Endothelial cell of umbilical vein (primary cell): ENCODE measurements at regions not wholly inside any gene's neighbourhood (a gene's known extent, or its start where the extent isn't known, plus 50 kb on each side); places are given as distances from the start of the nearest gene placed in this dataset.
A peak's percentile ranks its signal among the peaks of the same experiment; 100 is the strongest.

ENCODE experiments used
- BruUV-seq: library from RNA; stranded (reverse); fragments of 400-500 nt; replicated peaks from 2 replicates; lab custom pipeline; 2021; lab: Mats Ljungman, UMichigan
- CTCF ChIA-PET: fragments of 300-600, 350-600 bp; sonication (Branson Sonifier 250); formaldehyde crosslinking; loops from one replicate; lab custom pipeline; 2021; ENCODE audit warnings: antibody characterized with exemption, inconsistent platforms; lab: Charles Lee
- POLR2A ChIA-PET: fragments of 300-600, 350-600 bp; sonication (Branson Sonifier 250); formaldehyde crosslinking; loops from one replicate; lab custom pipeline; 2021; ENCODE audit warnings: antibody characterized with exemption, inconsistent platforms; lab: Charles Lee
- DNase-seq: peaks from one replicate; pipeline ENCODE4 v3.0.0-alpha.2; 2011; ENCODE audit warnings: low read depth, low spot score
- FAIRE-seq: peaks from 2 replicates; lab custom pipeline; 2011; peaks lifted over from hg19 to GRCh38; lab: Jason Lieb, UNC
- H2AFZ ChIP-seq: 2 replicates; pipeline ENCODE4 v1.6.0; 2012; ENCODE audit warnings: low read depth, low read length, control low read depth, inconsistent platforms
- H3K27ac ChIP-seq: 2 replicates; pipeline ENCODE4 v1.5.1; 2011; ENCODE audit warnings: low read depth, mild to moderate bottlenecking, control low read depth, low read length, moderate library complexity; ENCODE audit not compliant: insufficient read depth
- H3K27me3 ChIP-seq, 2 experiments: 2 replicates each; pipeline versions ENCODE4 v1.6.0 to v1.6.1; 2011; ENCODE audit warnings: low read length in 2 of 2, mixed read lengths in 1 of 2; ENCODE audit not compliant: control insufficient read depth in 2 of 2, insufficient read depth in 2 of 2
- H3K36me3 ChIP-seq, 2 experiments: 2 replicates in 1 of 2; 3 replicates in 1 of 2; pipeline ENCODE4 v1.5.1; 2011; ENCODE audit warnings: low read length in 2 of 2, mild to moderate bottlenecking in 1 of 2, moderate library complexity in 1 of 2; ENCODE audit not compliant: control insufficient read depth in 2 of 2, insufficient read depth in 2 of 2; ENCODE audit errors: extremely low read depth in 1 of 2
- H3K4me1 ChIP-seq: 3 replicates; pipeline ENCODE4 v1.5.1; 2011; ENCODE audit warnings: mild to moderate bottlenecking, low read length; ENCODE audit not compliant: control insufficient read depth, insufficient read depth; ENCODE audit errors: extremely low read depth
- H3K4me2 ChIP-seq: 2 replicates; pipeline ENCODE4 v1.6.1; 2011; ENCODE audit warnings: low read length, control low read depth, mixed read lengths; ENCODE audit not compliant: insufficient read depth
- H3K4me3 ChIP-seq, 3 experiments: fragments of 200-600 bp in 1 of 3; sonication (generic), shearing (Covaris generic) in 1 of 3; replicated peaks in 1 of 3; 2 replicates each; pipeline ENCODE4 v1.5.1; 2011 to 2016; ENCODE audit warnings: control low read depth in 3 of 3, low read length in 3 of 3, mild to moderate bottlenecking in 2 of 3, inconsistent platforms in 1 of 3, low read depth in 1 of 3, moderate library complexity in 1 of 3; ENCODE audit not compliant: insufficient read depth in 1 of 3
- H3K79me2 ChIP-seq: 2 replicates; pipeline ENCODE4 v1.6.0; 2012; ENCODE audit warnings: low read length, inconsistent platforms; ENCODE audit not compliant: control insufficient read depth, insufficient read depth
- H3K9ac ChIP-seq: replicated peaks from 2 replicates; pipeline ENCODE3; 2011; ENCODE audit warnings: low read length, control low read depth; ENCODE audit not compliant: insufficient read depth; ENCODE audit errors: extremely low read depth
- H3K9me1 ChIP-seq: replicated peaks from 3 replicates; pipeline ENCODE4 v1.6.0; 2011; ENCODE audit warnings: mild to moderate bottlenecking, low read length; ENCODE audit not compliant: control insufficient read depth, insufficient read depth; ENCODE audit errors: extremely low read depth
- H3K9me3 ChIP-seq: replicated peaks from 2 replicates; pipeline ENCODE4 v1.5.1; 2012; ENCODE audit warnings: low read length, inconsistent platforms; ENCODE audit not compliant: control insufficient read depth, insufficient read depth
- H4K20me1 ChIP-seq: replicated peaks from 2 replicates; pipeline ENCODE3; 2011; ENCODE audit warnings: mild to moderate bottlenecking, low read length; ENCODE audit not compliant: control insufficient read depth, insufficient read depth; ENCODE audit errors: extremely low read depth
- CTCF ChIP-seq, 2 donors: IDR thresholded peaks; 1 replicate in 1 of 2; 2 replicates in 1 of 2; pipeline ENCODE4 v1.5.1; 2011; ENCODE audit warnings: low read length in 2 of 2, mild to moderate bottlenecking in 2 of 2, moderate library complexity in 2 of 2, control low read depth in 1 of 2, inconsistent platforms in 1 of 2, low read depth in 1 of 2; ENCODE audit not compliant: insufficient read depth in 1 of 2; ENCODE audit errors: extremely low read depth in 1 of 2
- EZH2 ChIP-seq: IDR thresholded peaks from 2 replicates; pipeline ENCODE4 v1.6.1; 2012; ENCODE audit warnings: borderline replicate concordance, low read depth, mild to moderate bottlenecking, moderate library complexity, low read length, inconsistent platforms; ENCODE audit not compliant: severe bottlenecking
- FOS ChIP-seq: IDR thresholded peaks from 2 replicates; pipeline ENCODE4 v1.6.1; 2011; ENCODE audit warnings: mild to moderate bottlenecking, low read length, moderate library complexity, borderline replicate concordance; ENCODE audit not compliant: insufficient read depth
- GATA2 ChIP-seq: IDR thresholded peaks from 2 replicates; pipeline ENCODE4 v1.7.0; 2011; ENCODE audit warnings: low read depth, mild to moderate bottlenecking, moderate library complexity, mixed read lengths, low read length; ENCODE audit not compliant: insufficient read length, insufficient read depth
- JUN ChIP-seq: IDR thresholded peaks from 2 replicates; pipeline ENCODE4 v1.6.1; 2011; ENCODE audit warnings: borderline replicate concordance, low read depth; ENCODE audit not compliant: insufficient read length, insufficient read depth
- MAX ChIP-seq: IDR thresholded peaks from 2 replicates; pipeline ENCODE4 v1.6.1; 2011; ENCODE audit not compliant: insufficient read depth, insufficient read length
- MYC ChIP-seq: IDR thresholded peaks from one replicate; pipeline ENCODE4 v1.6.1; 2011; ENCODE audit warnings: mild to moderate bottlenecking, low read depth, low read length
- POLR2A ChIP-seq: IDR thresholded peaks from 2 replicates; pipeline ENCODE4 v1.6.1; 2012; ENCODE audit warnings: low read depth, mild to moderate bottlenecking, control low read depth, low read length
- POLR2AphosphoS5 ChIP-seq: IDR thresholded peaks from 2 replicates; pipeline ENCODE4 v1.6.1; 2012; ENCODE audit warnings: low read depth, mild to moderate bottlenecking, control low read depth, low read length, moderate library complexity; ENCODE audit not compliant: insufficient read depth
- dilution Hi-C: fragments of 300-500 bp; cut with MboI; formaldehyde crosslinking; loops from one replicate; pipeline ENCODE4 v1.15.0; 2019; ENCODE audit warnings: low sequenced_read_pairs; ENCODE audit not compliant: extremely low pct_ligation_motif_present
- intact Hi-C: fragments of 100-400 bp; cut with micrococcal nuclease; formaldehyde crosslinking; loops from one replicate; pipeline ENCODE4 v1.10.0; 2022

- DNase-seq: peak; percentile 80
- no peaks in the 10 kb centered on the region for H3K79me2 ChIP-seq
- FAIRE-seq: no peak
- POLR2A ChIA-PET: no interaction called here
- no peaks in the 10 kb centered on the region for H3K9me1 ChIP-seq
- H3K4me1 ChIP-seq: peaks cover 26% of the 10 kb centered on the region
- H3K9me3 ChIP-seq: no peaks in the 10 kb centered on the region
- peak overlapping the region; percentile 35 for H3K4me2 ChIP-seq
- H2AFZ ChIP-seq: peak overlapping the region; percentile 35
- no peaks in the 10 kb centered on the region for H3K36me3 ChIP-seq
- dilution Hi-C loops (no loop called here), intact Hi-C loops (loop anchor here (1.0 to 2.0 kb wide), 11 partner anchors 9 to 627 kb away; partner anchors contain the start of genes FGGY and JUN)
- BruUV-seq: TSS peak; percentile 84
- H3K9ac ChIP-seq: no peak overlapping the region
- CTCF ChIA-PET: interaction anchor here (1.2 kb wide), 3 partner anchors 189 to 626 kb away, joined by 3 to 4 read pairs (median 4); no protein-coding TSS in a partner anchor
- TF ChIP-seq CTCF (IDR thresholded peaks at IDR 0.05; ENCODE audit: extremely low read depth in 1 of 2, insufficient read depth in 1 of 2, low read depth in 1 of 2, low read length in 2 of 2): peak; percentile 2 to 3
- no peak for TF ChIP-seq GATA2
- no peaks in the 10 kb centered on the region for H3K27me3 ChIP-seq
- no peaks in the 10 kb centered on the region for H4K20me1 ChIP-seq
- H3K27ac ChIP-seq: peak overlapping the region; percentile 56
- H3K4me3 ChIP-seq: no peak overlapping the region
Observed at GRCh38 chr1:59072583-59072947, 224.3 kb upstream of the FGGY start.

DNA sequence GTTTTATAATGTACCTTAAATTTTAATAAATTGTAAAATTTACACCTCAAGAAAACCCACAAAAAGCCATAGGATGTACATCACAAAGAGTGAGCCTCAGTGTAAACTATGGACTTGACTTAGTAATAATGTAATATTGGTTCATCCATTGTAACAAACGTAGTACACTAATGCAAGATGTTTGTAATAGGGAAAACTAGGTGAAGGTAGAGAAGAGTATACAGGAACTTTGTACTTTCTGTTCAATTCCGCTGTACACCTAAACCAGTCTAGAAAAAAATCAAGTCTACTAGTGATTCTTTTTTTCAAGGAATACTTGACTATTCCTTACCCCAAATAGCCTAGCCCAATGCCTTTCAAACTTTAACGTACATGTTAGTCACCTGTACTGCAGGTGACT is 222.3 kb upstream of the FGGY start:
- intact Hi-C loops: no loop called here
- H3K4me1 ChIP-seq: peaks cover 20% of the 10 kb centered on the region
- no peak overlapping the region for H3K4me3 ChIP-seq
- dilution Hi-C loops: no loop called here
- H3K9ac ChIP-seq: no peak overlapping the region
- no TSS peak for BruUV-seq
- no peaks in the 10 kb centered on the region for H3K36me3 ChIP-seq
- no peaks in the 10 kb centered on the region for H3K27me3 ChIP-seq
- no peaks in the 10 kb centered on the region for H3K79me2 ChIP-seq
- FAIRE-seq: no peak
- no peak overlapping the region for H3K27ac ChIP-seq
- no peak overlapping the region for H2AFZ ChIP-seq
- H3K9me3 ChIP-seq: no peaks in the 10 kb centered on the region
- ChIA-PET CTCF (no interaction called here), POLR2A (no interaction called here)
- no peak for TF ChIP-seq GATA2
- TF ChIP-seq POLR2AphosphoS5: no peak
- no peak for TF ChIP-seq JUN
- no peak for TF ChIP-seq FOS
- TF ChIP-seq MAX: no peak
- no peak for TF ChIP-seq MYC
- no peak for TF ChIP-seq POLR2A
- no peak for TF ChIP-seq EZH2
- no peak for TF ChIP-seq CTCF (IDR thresholded peaks at IDR 0.05; ENCODE audit: extremely low read depth in 1 of 2, insufficient read depth in 1 of 2, low read depth in 1 of 2, low read length in 2 of 2)
- no peak for DNase-seq
- H4K20me1 ChIP-seq: no peaks in the 10 kb centered on the region
- no peaks in the 10 kb centered on the region for H3K9me1 ChIP-seq
- no peak overlapping the region for H3K4me2 ChIP-seq
